ENCODE measurements at regions not wholly inside any gene's neighbourhood (a gene's known extent, or its start where the extent isn't known, plus 50 kb on each side); places are given as distances from the start of the nearest gene placed in this dataset.

- no peak for TF ChIP-seq CTCF (IDR thresholded peaks at IDR 0.05; ENCODE audit: borderline replicate concordance, extremely low read depth, low read length, poor library complexity, severe bottlenecking)
- no peak for TF ChIP-seq EZH2 (IDR thresholded peaks at IDR 0.05; ENCODE audit: borderline replicate concordance, low read depth, low read length, severe bottlenecking)
Observed at GRCh38 chr1:233444484-233444883, 117.0 kb downstream of the MAP3K21 start.
